PC-9 (cell line): ENCODE measurements at regions not wholly inside any gene's neighbourhood (a gene's known extent, or its start where the extent isn't known, plus 50 kb on each side); places are given as distances from the start of the nearest gene placed in this dataset.

Experiments
- CTCF ChIP-seq: fragments of 200-600 bp; sonication (generic); conservative IDR thresholded peaks from 2 replicates; pipeline ENCODE4 v1.6.1; 2017; ENCODE audit warnings: mixed run types, antibody characterized with exemption, mild to moderate bottlenecking, moderate library complexity
- EZH2 ChIP-seq: fragments of 200-600 bp; sonication (generic); IDR thresholded peaks from 2 replicates; pipeline ENCODE4 v1.8.0; 2017; ENCODE audit warnings: antibody characterized with exemption, low read depth

GRCh38 chr5:2272755-2273154 lies 390.0 kb upstream of the IRX4 start:
- TF ChIP-seq CTCF = no peak
- no peak for TF ChIP-seq EZH2
